Brain microvascular endothelial cell (primary cell): ENCODE measurements at regions not wholly inside any gene's neighbourhood (a gene's known extent, or its start where the extent isn't known, plus 50 kb on each side); places are given as distances from the start of the nearest gene placed in this dataset.

Experiments used
- DNase-seq: peaks from one replicate; pipeline ENCODE4 v3.0.0-alpha.2; 2020
- H3K27ac ChIP-seq: fragments of 250-450 bp; sonication (Bioruptor Pico); 2 replicates; pipeline ENCODE4 v1.5.1; 2020; ENCODE audit warnings: mild to moderate bottlenecking, moderate library complexity
- H3K27me3 ChIP-seq: fragments of 250-450 bp; sonication (Bioruptor Pico); replicated peaks from 2 replicates; pipeline ENCODE4 v1.5.1; 2020; ENCODE audit warnings: mild to moderate bottlenecking
- H3K36me3 ChIP-seq: fragments of 250-450 bp; sonication (Bioruptor Pico); replicated peaks from 2 replicates; pipeline ENCODE4 v1.5.1; 2020; ENCODE audit warnings: mild to moderate bottlenecking
- H3K4me3 ChIP-seq: 2 replicates; pipeline ENCODE4 v1.5.1; 2011; ENCODE audit warnings: low read depth, mild to moderate bottlenecking, control low read depth, low read length, moderate library complexity
- CTCF ChIP-seq: IDR thresholded peaks from 2 replicates; pipeline ENCODE4 v1.5.1; 2011; ENCODE audit warnings: low read depth, mild to moderate bottlenecking, moderate library complexity, low read length, control low read depth, inconsistent platforms; ENCODE audit errors: missing control alignments
- in situ Hi-C: cut with HindIII; loops from 2 replicates; pipeline ENCODE4 v1.10.0; 2017; ENCODE audit warnings: low sequenced_read_pairs, low pct_ligation_motif_present

GRCh38 chr9:135280666-135281065, 193.2 kb downstream of the OLFM1 start:
- no peak for TF ChIP-seq CTCF
- H3K4me3 ChIP-seq, result no peak overlapping the region
- no peaks in the 10 kb centered on the region for H3K27me3 ChIP-seq
- in situ Hi-C loops, result no loop called here
- H3K36me3 ChIP-seq, result no peaks in the 10 kb centered on the region
- DNase-seq, result no peak
- H3K27ac ChIP-seq, result no peak overlapping the region

- DNase-seq, result no peak
- Histone ChIP-seq H3K36me3 (no peaks in the 10 kb centered on the region), H3K27me3 (no peaks in the 10 kb centered on the region), H3K4me3 (no peak overlapping the region), H3K27ac (no peak overlapping the region)
- TF ChIP-seq CTCF, result no peak
- in situ Hi-C loops, result no loop called here
Observed at GRCh38 chr9:135281151-135281550, 193.7 kb downstream of the OLFM1 start.

GRCh38 chr9:135281791-135282737, 194.6 kb downstream of the OLFM1 start:
- no peak for TF ChIP-seq CTCF
- H3K27me3 ChIP-seq, result no peaks in the 10 kb centered on the region
- no peaks in the 10 kb centered on the region for H3K36me3 ChIP-seq
- no peak for DNase-seq
- H3K4me3 ChIP-seq, result no peak overlapping the region
- no peak overlapping the region for H3K27ac ChIP-seq
- in situ Hi-C loops, result no loop called here

- H3K36me3 ChIP-seq, result no peaks in the 10 kb centered on the region
- no peak for TF ChIP-seq CTCF
Observed at GRCh38 chr9:135282808-135283207, 195.3 kb downstream of the OLFM1 start.

GRCh38 chr9:135283671-135284070, 195.9 kb upstream of the PPP1R26 start:
- DNase-seq, result no peak
- Histone ChIP-seq H3K27ac (no peak overlapping the region), H3K36me3 (no peaks in the 10 kb centered on the region), H3K27me3 (no peaks in the 10 kb centered on the region), H3K4me3 (no peak overlapping the region)
- no peak for TF ChIP-seq CTCF
- in situ Hi-C loops, result no loop called here

More at GRCh38 chr9:135282808-135283207, 195.3 kb downstream of the OLFM1 start:
- Histone ChIP-seq H3K4me3 (no peak overlapping the region), H3K27ac (no peak overlapping the region), H3K27me3 (no peaks in the 10 kb centered on the region)
- in situ Hi-C loops, result no loop called here
- DNase-seq, result no peak
